Ecto neural progenitor cell (in vitro differentiated cells): ENCODE measurements at regions not wholly inside any gene's neighbourhood (a gene's known extent, or its start where the extent isn't known, plus 50 kb on each side); places are given as distances from the start of the nearest gene placed in this dataset.

Source experiments
- DNase-seq: peaks from one replicate; pipeline ENCODE4 v3.0.0-alpha.2; 2018; ENCODE audit warnings: low spot score

- no peak for DNase-seq
These were observed 205.7 kb upstream of the FAM83B start for GRCh38 chr6:54640911-54641310.

- DNase-seq: no peak
These were observed 200.3 kb upstream of the FAM83B start for GRCh38 chr6:54646069-54646950.

GRCh38 chr6:54646951-54647664, 199.5 kb upstream of the FAM83B start:
- DNase-seq: no peak

GRCh38 chr6:54654381-54654780, 192.2 kb upstream of the FAM83B start:
- DNase-seq: no peak

- DNase-seq: no peak
These were observed 191.4 kb upstream of the FAM83B start for GRCh38 chr6:54655162-54655561.

GRCh38 chr6:54665278-54665677, 181.3 kb upstream of the FAM83B start:
- no peak for DNase-seq

GRCh38 chr6:54680531-54680930, 166.0 kb upstream of the FAM83B start:
- no peak for DNase-seq

- no peak for DNase-seq
These were observed 165.3 kb upstream of the FAM83B start for GRCh38 chr6:54681267-54681666.

- DNase-seq: no peak
These were observed 164.6 kb upstream of the FAM83B start for GRCh38 chr6:54681987-54682386.

GRCh38 chr6:54689620-54690019, 157.0 kb upstream of the FAM83B start:
- DNase-seq: no peak

GRCh38 chr6:54690596-54690995, 156.0 kb upstream of the FAM83B start:
- DNase-seq: no peak

GRCh38 chr6:54694928-54695532, 151.5 kb upstream of the FAM83B start:
- no peak for DNase-seq

- DNase-seq: no peak
These were observed 150.8 kb upstream of the FAM83B start for GRCh38 chr6:54695815-54696214.

GRCh38 chr6:54697424-54697823, 149.1 kb upstream of the FAM83B start:
- no peak for DNase-seq

GRCh38 chr6:54698974-54699373, 147.6 kb upstream of the FAM83B start:
- DNase-seq: no peak

- no peak for DNase-seq
These were observed 146.4 kb upstream of the FAM83B start for GRCh38 chr6:54700158-54700557.

- no peak for DNase-seq
These were observed 143.8 kb upstream of the FAM83B start for GRCh38 chr6:54702772-54703171.

- DNase-seq: no peak
These were observed 140.2 kb upstream of the FAM83B start for GRCh38 chr6:54706391-54706790.

GRCh38 chr6:54706844-54707605, 139.5 kb upstream of the FAM83B start:
- no peak for DNase-seq

- DNase-seq: no peak
These were observed 136.1 kb upstream of the FAM83B start for GRCh38 chr6:54710456-54710855.

GRCh38 chr6:54716010-54716409, 130.6 kb upstream of the FAM83B start:
- no peak for DNase-seq

GRCh38 chr6:54716877-54717276, 129.7 kb upstream of the FAM83B start:
- DNase-seq: no peak
